OCI-LY3 (cell line): ENCODE measurements at regions not wholly inside any gene's neighbourhood (a gene's known extent, or its start where the extent isn't known, plus 50 kb on each side); places are given as distances from the start of the nearest gene placed in this dataset.

Experiments used
- H2AFZ ChIP-seq: fragments of 200-600, 300-600 bp; shearing (Covaris generic); 2 replicates; pipeline ENCODE4 v1.6.0; 2014; ENCODE audit warnings: antibody characterized with exemption, low read depth, low read length
- H3K27ac ChIP-seq: fragments of 200-600, 300-600 bp; sonication (generic); 2 replicates; pipeline ENCODE4 v1.5.1; 2014; ENCODE audit warnings: mild to moderate bottlenecking, low read length, moderate library complexity, mixed read lengths
- H3K27me3 ChIP-seq: fragments of 200-600, 300-600 bp; sonication (generic); 2 replicates; pipeline ENCODE4 v1.6.1; 2014; ENCODE audit warnings: low read depth, low read length, mixed read lengths
- H3K36me3 ChIP-seq: fragments of 200-600, 300-600 bp; sonication (generic); replicated peaks from 2 replicates; pipeline ENCODE3; 2014; ENCODE audit warnings: low read depth, low read length, mixed read lengths
- H3K4me1 ChIP-seq: fragments of 300-600, 200-600 bp; sonication (generic); 2 replicates; pipeline ENCODE4 v1.6.1; 2014; ENCODE audit warnings: low read length, mixed read lengths
- H3K4me2 ChIP-seq: fragments of 200-600, 300-600 bp; sonication (generic); 2 replicates; pipeline ENCODE4 v1.6.1; 2014; ENCODE audit warnings: low read length, mixed read lengths
- H3K4me3 ChIP-seq: fragments of 300-600, 200-600 bp; sonication (generic); 2 replicates; pipeline ENCODE4 v1.5.1; 2014; ENCODE audit warnings: antibody characterized with exemption, mild to moderate bottlenecking, low read length, moderate library complexity
- H3K79me2 ChIP-seq: fragments of 300-600, 200-600 bp; shearing (Covaris generic); 2 replicates; pipeline ENCODE4 v1.6.1; 2014; ENCODE audit warnings: mild to moderate bottlenecking, low read length, mixed read lengths
- H3K9ac ChIP-seq: fragments of 300-600, 200-600 bp; shearing (Covaris generic); 2 replicates; pipeline ENCODE4 v1.6.0; 2014; ENCODE audit warnings: mild to moderate bottlenecking, low read length, moderate library complexity
- H3K9me3 ChIP-seq: fragments of 200-600, 300-600 bp; shearing (Covaris generic); 2 replicates; pipeline ENCODE4 v1.6.1; 2014; ENCODE audit warnings: low read length, mixed read lengths; ENCODE audit not compliant: insufficient read depth
- H4K20me1 ChIP-seq: fragments of 200-600, 300-600 bp; sonication (generic); 2 replicates; pipeline ENCODE4 v1.6.1; 2016; ENCODE audit warnings: low read length, mixed read lengths; ENCODE audit not compliant: insufficient read depth
- EZH2phosphoT487 ChIP-seq: fragments of 200-600 bp; shearing (Covaris generic); IDR thresholded peaks from 2 replicates; pipeline ENCODE4 v1.6.1; 2018; ENCODE audit warnings: antibody characterized with exemption, mixed run types, low read depth
- TF ChIP-seq, protein P1 (sequence below): fragments of 200-600, 300-600 bp; sonication (generic); IDR thresholded peaks from 2 replicates; pipeline ENCODE4 v1.5.1; 2014; ENCODE audit warnings: antibody characterized with exemption, low read length, low read depth

DNA sequence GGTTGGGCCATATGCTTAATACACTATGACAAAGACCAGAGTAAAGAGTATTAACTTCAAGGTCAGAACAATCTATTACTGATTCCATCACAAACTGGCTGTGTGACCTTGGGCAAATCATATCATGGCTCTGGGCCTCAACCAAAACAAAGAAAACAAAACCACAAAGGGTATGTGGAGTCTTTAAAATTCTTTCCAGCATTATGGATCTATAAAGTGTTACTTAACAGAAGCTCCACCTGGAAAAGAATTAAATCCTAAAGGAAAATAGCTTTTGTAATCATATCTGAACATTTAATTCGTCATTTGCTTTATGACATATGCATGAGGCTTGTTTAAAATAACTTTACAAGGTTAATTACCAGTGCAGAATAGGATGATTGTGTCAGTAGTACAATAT, 265.5 kb downstream of the SATB1 start:
- TF ChIP-seq, protein P1, sequence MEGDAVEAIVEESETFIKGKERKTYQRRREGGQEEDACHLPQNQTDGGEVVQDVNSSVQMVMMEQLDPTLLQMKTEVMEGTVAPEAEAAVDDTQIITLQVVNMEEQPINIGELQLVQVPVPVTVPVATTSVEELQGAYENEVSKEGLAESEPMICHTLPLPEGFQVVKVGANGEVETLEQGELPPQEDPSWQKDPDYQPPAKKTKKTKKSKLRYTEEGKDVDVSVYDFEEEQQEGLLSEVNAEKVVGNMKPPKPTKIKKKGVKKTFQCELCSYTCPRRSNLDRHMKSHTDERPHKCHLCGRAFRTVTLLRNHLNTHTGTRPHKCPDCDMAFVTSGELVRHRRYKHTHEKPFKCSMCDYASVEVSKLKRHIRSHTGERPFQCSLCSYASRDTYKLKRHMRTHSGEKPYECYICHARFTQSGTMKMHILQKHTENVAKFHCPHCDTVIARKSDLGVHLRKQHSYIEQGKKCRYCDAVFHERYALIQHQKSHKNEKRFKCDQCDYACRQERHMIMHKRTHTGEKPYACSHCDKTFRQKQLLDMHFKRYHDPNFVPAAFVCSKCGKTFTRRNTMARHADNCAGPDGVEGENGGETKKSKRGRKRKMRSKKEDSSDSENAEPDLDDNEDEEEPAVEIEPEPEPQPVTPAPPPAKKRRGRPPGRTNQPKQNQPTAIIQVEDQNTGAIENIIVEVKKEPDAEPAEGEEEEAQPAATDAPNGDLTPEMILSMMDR, result no peak
- no peak for TF ChIP-seq EZH2phosphoT487

DNA sequence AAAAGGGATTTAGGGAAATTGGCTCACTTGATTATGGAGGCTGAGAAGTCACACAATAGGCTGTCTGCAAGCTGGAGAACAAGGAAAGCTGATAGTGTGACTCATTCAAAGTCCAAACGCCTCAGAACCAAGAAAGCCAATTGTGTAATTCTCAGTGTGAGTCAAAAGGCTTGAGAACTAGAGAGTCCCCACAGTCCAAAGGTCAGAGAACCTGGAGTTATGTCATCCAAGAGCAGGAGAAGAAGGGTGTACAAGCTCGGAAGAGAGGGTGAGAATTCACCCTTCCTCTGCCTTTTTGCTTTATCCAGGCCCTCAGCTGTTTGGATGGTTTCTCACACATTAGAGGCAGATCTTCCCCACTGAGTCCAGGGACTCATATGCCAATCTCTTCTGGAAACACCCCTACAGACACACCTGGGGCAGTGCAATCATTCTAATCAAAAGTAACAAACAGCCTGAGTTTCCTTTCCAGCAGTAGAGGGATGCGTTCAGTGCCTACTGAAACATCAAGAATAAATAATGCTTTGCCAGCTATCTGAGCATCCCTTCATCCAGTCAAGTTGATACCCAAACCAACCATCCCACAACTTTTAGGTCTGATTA, 271.5 kb downstream of the SATB1 start:
- Histone ChIP-seq H3K27ac (no peak overlapping the region), H3K4me3 (no peak overlapping the region), H4K20me1 (no peaks in the 10 kb centered on the region), H3K4me2 (no peak overlapping the region), H3K36me3 (no peaks in the 10 kb centered on the region), H3K9me3 (no peaks in the 10 kb centered on the region), H3K27me3 (no peaks in the 10 kb centered on the region), H2AFZ (no peak overlapping the region), H3K9ac (no peak overlapping the region), H3K4me1 (no peaks in the 10 kb centered on the region), H3K79me2 (no peaks in the 10 kb centered on the region)
- TF ChIP-seq, protein P1, result no peak
- TF ChIP-seq EZH2phosphoT487, result no peak

More for the DNA sequence above, 265.5 kb downstream of the SATB1 start:
- Histone ChIP-seq H2AFZ (no peak overlapping the region), H3K27me3 (peaks cover under 1% of the 10 kb centered on the region; the same call in 1 of the 2 replicates), H3K36me3 (no peaks in the 10 kb centered on the region), H3K4me2 (no peak overlapping the region), H3K9ac (no peak overlapping the region), H3K79me2 (no peaks in the 10 kb centered on the region), H3K9me3 (no peaks in the 10 kb centered on the region), H3K4me3 (no peak overlapping the region), H4K20me1 (no peaks in the 10 kb centered on the region), H3K27ac (no peak overlapping the region), H3K4me1 (no peaks in the 10 kb centered on the region)

DNA sequence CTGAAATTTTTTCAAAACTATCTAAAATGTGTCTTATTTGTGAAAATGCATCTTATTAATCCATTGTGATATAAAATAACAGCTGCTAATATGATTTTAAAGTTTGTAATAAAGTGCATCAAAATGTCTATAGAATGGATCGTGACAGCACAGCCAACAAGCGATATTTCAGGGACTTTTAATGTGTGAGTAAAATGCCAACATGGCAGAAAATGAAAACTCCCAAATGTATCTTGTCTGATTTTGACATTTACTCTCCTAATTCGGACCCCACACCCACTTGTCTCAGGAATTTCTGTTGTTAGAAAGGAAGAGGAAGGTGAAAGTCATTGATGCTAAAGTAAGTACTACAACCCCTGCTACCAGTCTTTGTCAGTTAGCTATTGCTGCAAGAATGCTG, 273.9 kb downstream of the SATB1 start:
- Histone ChIP-seq H3K79me2 (no peaks in the 10 kb centered on the region), H3K27me3 (no peaks in the 10 kb centered on the region), H2AFZ (no peak overlapping the region), H3K4me2 (no peak overlapping the region), H3K36me3 (no peaks in the 10 kb centered on the region), H3K27ac (no peak overlapping the region), H3K9me3 (no peaks in the 10 kb centered on the region), H4K20me1 (no peaks in the 10 kb centered on the region), H3K4me3 (no peak overlapping the region), H3K4me1 (no peaks in the 10 kb centered on the region), H3K9ac (no peak overlapping the region)
- TF ChIP-seq, protein P1, result no peak
- TF ChIP-seq EZH2phosphoT487, result no peak

DNA sequence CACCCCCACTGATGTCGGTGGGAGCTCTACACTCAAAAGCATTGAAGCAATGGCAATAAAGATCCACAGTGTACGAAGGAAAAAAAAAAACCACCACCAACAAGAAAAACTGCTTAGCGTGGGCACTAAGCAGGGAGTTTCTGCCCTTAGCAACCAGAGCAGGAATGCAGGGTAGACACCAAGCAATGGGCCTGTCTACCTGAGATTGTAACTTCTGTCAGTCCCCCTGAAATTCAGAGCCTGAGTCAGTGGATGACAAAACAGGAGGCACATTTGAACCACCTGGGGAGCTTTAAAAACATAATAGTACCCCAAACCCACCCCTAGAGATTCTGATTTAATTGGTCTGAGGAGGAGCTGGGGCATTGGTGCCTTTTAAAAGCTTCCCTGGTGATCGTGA, 275.2 kb downstream of the SATB1 start:
- H3K79me2 ChIP-seq, result no peaks in the 10 kb centered on the region
- H4K20me1 ChIP-seq, result no peaks in the 10 kb centered on the region
- H3K27me3 ChIP-seq, result no peaks in the 10 kb centered on the region
- H3K4me2 ChIP-seq, result no peak overlapping the region
- no peaks in the 10 kb centered on the region for H3K36me3 ChIP-seq
- TF ChIP-seq EZH2phosphoT487, result no peak
- TF ChIP-seq, protein P1, result no peak
- no peak overlapping the region for H3K27ac ChIP-seq
- no peak overlapping the region for H2AFZ ChIP-seq
- no peak overlapping the region for H3K9ac ChIP-seq
- no peak overlapping the region for H3K4me3 ChIP-seq
- H3K4me1 ChIP-seq, result no peaks in the 10 kb centered on the region
- no peaks in the 10 kb centered on the region for H3K9me3 ChIP-seq
